ENCODE measurements at regions not wholly inside any gene's neighbourhood (a gene's known extent, or its start where the extent isn't known, plus 50 kb on each side); places are given as distances from the start of the nearest gene placed in this dataset.
A peak's percentile ranks its signal among the peaks of the same experiment; 100 is the strongest.
"Not testable (repeated sequence)": the region's sequence is repeated elsewhere in the genome, so short reads cannot be mapped to it uniquely, and the experiment has no call there.

DNA sequence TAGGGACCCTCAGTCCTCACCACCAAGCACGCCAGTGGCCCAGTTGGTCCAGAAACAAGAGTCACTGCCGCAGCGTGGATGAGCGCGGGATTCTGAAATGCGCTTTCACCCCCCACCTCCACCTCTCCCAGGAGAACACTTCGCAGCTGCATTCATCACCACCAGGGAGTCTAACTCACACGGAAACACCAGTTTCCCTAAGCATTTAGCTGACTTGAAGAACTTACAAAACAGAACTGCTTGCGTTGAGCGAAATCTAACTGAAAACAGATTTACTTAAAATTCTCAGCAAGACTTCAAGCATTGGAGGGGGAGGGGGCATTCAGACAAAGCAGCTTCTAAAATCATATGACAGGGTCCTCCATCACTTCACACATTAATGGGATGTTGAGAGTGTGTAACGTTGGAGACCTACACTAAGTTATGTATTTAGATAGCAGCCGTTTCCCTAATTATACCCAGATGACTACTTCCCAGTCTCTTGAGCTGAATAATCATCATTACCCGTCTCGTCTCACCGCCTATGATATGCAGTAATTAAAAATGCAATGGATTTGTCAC, 258.2 kb upstream of the IRS2 start:
- DNase-seq = peak; percentile 96

DNA sequence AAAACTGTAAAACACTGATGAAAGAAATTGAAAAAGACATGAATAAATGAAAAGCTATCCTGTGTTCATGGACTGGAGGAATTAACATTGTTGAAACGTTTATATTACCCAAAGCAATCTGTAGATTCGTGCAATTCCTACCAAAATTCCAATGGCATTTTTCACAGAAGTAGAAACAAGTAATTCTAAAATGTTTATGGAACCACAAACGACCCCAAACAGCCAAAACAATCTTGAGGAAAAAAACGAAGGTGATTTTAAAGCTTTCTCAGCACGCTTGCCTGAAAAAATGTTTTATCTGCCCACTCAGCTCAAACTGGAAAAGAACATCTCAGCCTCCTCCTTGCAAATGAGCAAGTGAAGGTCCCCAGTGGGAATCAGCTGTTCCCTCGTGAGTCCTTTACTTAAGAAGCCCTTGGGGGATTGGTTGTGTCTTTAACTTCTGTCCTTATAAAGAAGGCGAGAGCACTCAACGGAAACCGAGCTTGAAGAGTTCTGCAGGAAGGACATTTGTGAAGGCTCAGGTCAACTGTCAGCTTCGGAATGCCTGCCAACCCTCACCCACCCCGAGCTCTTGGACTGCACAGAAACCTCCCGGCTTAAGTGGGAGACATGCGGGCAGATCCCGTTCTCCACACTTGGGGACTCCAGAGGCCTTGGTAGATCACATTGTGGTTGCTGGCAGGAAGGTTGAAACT, 256.0 kb upstream of the IRS2 start:
- DNase-seq = peak; percentile 72

DNA sequence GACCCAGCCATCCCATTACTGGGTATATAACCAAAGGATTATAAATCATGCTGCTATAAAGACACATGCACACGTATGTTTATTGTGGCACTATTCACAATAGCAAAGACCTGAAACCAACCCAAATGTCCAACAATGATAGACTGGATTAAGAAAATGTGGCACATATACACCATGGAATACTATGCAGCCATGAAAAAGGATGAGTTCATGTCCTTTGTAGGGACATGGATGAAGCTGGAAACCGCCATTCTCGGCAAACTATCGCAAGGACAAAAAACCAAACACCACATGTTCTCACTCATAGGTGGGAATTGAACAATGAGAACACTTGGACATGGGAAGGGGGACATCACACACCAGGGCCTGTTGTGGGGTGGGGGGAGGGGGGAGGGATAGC, 255.3 kb upstream of the IRS2 start:
- DNase-seq = not testable (repeated sequence)

DNA sequence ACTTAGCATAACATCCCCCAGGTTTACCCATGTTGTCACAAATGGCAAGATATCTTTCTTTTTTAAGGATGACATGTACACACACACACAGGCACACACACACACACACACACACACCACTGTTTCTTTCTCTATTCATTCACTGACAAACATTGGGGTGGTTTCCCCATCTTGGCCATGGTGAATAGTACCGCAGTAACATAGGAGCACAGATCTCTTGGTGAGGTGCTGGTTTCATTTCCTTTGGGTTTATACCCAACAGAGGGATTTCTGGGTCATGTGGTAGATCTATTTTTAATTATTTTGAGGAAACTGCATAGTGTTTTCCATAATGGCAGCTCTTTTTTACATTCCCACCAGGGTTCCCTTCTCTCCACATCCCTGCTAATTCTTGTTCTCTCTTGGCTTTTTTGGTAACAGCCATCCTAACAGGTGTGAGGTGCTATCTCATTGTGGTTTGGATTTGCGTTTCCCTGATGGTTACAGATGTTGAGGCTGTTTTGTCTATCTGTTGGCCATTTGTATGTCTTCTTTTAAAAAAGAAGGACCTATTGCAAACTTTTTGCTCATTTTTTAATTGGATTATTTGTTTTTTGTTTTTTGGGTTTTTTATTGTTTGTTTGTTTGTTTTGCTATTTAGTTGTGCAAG, 251.7 kb upstream of the IRS2 start:
- DNase-seq = no peak

DNA sequence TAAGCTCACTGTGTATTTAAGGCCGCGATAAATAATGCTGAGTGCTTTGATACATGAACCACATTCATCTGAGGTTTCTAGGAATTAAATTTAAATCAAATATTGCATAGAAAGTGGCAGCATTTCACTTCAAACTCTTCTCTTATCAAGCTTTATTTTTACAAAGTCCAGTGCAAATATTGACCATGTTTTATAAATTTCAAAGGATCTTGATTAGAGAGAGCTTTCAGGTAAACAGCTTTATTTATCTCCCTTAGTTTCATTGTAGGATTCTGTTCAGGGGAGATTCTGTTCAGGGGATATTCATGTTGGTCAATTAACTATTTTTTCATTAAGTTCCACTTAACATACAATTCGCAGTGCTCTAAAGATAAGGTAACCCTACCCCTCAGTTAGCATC, 249.7 kb upstream of the IRS2 start:
- DNase-seq = no peak

DNA sequence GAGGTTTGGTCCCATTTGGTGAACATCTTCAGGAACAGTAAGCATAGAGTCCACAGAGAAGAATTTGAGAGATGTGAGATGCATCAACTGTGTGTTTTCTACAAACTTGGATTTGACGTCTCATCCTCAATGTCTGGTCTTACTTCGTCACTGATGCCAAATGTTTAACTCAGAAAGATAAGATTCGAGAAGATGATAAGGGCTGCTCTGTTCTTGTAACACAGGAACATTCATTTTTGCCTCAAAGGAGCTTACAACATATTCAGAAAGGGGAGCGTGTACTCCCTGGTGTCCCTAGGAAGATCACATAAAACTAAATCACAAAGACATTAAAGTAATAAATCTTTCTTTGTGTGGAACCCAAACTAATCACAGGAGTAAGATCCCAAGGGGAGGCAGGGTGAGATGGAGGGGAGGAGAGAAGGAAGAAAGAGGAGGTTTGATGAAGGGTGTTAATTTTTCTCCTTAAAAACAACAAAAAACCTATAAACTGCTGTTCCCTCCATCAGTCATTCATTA, 247.7 kb upstream of the IRS2 start:
- no peak for DNase-seq

DNA sequence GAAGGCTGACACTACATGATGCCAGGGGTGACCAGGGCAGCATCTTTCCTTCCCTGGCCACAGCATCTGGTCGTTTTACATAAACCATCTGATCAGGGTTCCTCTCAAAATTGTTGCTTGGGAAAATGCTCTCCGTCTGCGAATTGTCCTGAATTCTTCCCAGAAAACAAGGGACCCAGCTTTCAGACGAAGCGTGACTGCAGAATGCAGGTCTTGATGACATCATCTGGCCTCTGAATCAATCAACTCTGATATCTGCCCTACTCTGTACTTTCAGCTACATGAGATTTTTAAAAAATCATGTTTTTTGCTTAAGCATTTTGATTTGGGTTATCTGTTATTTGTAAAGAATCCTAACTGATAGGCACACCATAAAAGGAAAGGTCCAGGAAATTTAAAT, 246.6 kb upstream of the IRS2 start:
- no peak for DNase-seq

DNA sequence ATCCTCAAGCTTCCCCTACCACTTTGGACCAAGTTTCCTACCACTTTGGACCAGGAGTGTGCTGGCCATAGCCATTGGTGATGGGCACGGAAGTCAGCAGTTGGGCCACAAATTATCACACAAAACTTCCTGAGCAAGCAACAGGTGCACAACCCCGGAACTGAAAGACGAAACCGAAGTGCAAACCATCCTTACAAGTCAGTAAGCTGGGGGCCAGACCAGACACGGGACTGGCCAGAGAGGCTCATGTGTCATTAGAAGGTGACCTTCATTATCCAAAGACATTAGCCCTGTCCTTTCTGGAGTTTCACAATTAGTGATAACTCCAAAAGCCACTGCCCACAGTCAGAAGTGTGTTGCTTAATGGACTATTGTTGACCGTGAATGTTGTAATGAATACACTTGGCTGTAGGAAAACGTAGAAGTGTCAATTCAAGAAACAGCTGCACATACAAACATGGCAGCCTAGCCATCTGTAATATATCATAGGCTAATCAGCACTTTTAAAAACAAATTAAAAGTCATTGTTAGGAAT, 244.1 kb upstream of the IRS2 start:
- DNase-seq = no peak

DNA sequence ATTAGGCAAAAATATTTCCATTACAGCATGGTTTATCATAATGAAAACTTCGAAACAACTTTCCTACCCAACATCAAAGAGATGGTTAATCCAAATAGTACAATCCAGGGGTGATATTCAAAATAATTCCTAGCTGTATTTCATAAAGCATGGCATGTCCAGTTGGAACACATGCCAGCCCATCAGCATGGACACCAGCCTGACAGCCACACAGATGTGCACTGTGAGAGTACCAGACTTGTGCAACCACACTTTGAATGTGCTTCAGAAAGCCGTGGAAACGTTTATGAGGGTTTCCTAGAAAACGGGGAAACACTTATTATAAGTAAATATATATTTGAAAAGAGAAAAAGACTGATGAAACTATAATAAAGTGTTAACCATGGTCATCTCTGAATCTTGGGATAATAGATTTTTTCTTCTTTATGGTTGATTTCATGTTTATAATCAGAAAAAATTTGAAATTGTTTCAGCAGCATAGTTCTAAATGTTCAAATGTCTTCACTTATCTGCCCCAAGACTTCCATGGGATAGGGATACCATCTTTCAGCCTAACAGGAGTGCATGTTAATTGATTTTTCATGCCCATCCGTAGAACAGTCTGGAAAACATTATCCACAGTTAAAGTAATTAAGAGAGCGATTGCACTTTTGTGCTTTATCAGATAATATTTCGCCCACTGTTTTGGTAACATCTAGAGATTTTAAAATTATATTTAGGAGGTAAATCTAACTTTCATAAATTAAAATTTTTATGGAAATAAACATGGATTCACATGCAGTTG, 242.6 kb upstream of the IRS2 start:
- DNase-seq = no peak

DNA sequence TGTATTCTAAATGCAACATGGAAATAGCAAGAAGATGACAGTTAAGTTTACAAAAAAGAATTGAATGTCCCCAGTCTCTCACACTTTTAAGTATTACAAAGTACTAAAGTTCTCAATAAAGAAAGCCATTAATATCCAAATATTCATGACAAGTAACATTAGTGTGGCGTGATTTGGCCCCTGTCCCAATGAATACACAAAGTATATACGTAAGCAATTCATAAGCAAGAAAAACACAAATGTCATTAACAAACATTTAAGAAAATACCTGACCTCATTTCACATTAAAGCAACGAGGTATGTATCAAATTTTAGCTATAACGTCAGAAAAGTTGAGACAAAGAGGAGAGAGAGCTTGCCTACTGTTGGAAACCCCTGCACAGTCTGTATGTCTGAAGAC, 241.9 kb upstream of the IRS2 start:
- DNase-seq = no peak

DNA sequence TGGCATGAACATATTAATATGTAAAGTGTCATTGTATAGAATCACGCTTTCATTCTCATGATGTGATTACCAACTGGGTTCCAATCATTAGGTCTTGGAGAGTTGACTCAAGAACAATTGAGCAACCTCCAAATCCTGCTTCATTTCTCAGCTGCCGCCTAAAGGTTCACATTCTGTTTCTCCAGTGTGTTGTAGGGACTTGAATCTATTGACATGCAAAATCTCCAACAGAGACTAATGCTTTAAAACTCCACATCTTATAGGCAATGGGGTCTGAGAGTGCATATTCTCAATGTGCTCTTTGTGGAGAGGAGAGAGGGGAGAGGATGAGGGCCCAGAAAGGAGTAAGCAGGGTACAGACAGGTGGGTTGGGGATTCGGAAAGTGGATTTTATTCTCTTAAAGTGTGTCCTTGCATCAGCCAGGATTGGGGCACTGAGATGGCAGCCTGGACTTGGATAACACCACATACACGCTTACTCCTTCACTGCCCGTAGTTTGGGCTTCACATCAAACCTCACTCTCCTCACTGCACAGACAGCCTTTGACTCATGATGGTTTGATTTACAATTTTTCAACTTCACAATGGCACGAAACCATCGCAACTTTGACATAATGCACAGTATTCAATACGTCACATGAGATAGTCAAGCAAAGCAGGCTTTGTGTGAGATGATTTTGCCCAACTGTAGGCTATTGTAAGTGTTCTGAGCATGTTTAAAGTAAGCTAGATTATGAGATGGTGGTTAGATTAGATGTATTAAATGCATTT, 241.3 kb upstream of the IRS2 start:
- DNase-seq = no peak

DNA sequence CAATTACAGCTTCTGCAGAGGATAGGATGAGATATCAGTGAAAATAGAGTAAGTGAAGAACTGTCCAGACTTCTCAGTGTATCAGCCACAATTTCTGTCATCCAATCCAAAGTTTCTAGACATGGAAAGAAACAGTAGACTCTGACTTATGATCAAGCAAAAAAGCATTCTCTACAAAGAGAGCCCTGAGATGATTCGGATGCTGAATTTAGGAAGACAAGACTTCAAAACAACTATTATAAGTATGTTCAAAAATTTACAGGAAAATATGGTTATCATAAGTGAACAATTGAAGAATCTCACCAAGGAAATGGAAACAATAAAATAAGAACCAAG, 238.2 kb upstream of the IRS2 start:
- no peak for DNase-seq

DNA sequence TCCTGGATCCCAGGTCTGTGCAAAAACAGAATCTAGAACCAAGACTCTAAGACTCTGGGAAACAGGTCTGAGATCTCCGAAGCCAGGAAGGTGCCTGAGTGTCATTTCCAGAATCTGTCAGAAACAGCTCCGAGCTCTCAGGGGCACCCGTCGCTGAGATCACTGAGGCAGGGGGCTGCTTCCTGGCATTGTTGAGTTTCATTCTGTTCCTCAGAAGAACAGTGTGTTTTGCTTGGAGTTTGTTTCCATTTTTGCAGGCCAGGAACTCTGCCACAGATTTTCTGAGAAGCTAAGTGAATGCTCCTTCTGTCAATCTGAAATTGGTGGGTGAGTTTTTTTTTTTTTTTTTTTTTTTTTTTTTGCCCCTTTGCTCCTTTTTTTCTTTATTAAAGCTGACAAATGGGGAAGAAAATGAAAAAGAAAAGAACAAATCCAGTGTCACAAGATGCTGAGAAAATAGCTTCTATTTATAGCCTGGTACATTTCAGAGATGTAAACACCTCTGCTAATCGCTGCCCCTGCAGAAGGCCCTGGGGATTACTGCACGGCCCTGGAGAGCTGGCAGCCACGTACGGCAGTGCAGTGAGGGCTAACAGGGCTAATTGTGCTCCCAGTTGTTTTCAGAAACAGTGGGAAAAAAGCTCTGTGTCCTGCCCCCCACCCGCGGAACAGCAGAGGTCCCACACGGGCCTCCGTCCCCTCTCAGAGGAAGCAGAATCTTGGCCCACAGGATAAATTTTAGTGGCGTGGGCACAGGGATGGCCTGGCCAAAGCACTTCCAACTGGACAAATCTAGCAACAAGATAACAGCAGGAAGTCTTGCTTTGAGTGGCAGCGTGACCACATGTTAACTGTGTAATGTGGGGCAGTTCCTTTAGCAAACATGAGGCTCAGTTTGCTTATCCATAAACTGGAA, 237.6 kb upstream of the IRS2 start:
- no peak for DNase-seq

DNA sequence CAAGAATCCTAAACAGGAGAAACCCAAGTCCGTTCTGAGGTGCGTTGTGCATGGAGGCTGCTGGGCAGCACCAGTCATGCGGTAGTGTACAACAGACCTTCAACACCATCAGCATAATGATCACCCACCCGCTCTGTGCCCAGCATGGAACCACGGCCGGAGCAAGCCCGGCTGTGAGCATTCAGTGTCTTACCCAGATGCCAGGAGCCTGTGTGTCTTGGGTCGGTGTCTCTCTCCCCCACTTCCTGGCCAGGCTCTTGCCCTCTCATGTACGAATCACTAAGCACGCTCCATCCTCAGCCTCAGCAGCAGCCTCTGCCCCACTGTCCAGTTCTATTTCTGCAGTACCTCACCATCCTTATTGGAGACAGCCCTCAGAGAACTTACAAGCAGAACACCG, 231.6 kb upstream of the IRS2 start:
- no peak for DNase-seq

DNA sequence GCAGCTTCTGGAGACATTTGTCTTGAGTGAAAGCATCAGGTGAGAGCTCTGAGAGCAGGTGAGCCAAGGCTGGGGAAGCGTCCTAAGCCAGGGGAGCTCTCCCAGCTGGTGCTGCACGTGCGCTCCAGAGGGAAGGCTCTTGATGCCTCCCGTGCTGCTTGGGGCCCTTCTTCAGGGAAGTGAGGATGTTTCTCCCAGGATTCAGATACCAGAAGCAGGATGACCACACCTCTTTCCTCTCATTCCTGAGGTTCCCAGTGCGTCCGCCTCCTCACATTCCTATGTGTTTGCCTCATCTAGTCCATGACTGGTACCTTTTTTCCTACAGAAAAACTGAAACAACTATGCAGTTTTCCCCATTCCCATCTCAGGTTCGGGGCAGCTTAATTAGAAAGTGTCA, 231.0 kb upstream of the IRS2 start:
- DNase-seq = peak; percentile 96

DNA sequence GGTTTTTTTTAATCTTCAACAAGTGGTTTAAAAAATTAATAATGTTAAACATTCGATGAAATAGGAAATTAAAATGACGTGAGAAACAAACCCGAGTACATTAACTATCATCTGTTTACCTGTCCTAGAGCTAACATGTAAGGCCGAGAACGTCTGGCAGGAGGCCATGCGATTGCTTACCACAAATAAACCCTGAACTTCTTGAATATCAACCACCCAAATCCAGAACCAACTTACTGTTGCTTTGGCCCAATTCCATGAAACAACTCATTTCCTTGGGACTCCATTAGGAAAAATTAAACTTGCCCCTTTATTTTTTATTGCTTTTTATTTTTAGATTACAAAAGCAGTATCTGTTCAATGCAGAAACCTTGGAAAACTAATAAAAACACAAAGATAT, 228.9 kb upstream of the IRS2 start:
- DNase-seq = no peak

DNA sequence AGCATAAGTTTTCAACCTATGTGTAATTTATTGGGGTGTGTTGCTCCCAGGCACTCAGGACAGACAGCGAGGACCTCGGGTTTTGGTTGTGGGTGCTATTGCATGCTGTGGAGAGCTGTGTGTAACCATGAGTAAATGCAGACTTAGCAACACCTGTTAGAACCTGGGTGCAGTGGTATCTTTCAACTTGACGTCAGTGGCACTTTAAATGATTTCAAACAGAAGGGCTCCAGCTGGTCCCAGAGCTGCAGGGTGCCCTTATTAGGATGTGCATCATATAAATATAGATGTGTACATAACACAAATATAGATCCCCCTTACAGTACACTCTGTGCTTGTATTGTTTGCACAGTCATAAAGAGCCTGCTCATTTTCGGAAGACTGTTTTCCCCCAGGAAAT, 228.3 kb upstream of the IRS2 start:
- no peak for DNase-seq

DNA sequence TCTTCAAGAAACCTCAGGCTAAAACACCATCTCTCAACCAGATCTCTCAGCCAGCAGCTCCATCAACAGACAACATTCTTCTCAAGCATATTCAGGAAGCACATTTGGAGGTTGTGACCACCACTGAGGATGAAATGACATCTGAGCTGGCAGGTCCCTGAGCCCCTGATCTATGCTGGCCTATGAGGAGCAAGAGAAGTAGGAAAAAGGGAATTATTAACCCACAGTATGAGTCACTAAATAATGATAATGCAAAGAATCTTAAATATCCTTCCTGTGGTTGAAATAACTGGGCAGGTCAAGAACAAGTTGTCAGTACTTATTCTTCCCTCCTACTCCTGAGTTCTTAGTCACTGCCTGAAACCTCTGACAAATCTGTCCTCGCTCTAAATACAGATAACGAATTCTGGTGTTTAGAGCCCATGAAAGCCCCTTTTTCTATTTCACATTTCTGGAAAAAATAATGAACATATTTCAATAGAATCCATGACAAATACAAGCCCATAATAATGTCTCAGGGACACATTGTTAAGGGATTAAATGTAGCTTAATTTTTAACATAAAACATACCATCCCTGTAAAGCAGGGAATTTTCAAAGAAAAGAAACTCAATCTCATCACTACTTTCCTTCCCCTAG, 225.8 kb upstream of the IRS2 start:
- peak; percentile 100 for DNase-seq

DNA sequence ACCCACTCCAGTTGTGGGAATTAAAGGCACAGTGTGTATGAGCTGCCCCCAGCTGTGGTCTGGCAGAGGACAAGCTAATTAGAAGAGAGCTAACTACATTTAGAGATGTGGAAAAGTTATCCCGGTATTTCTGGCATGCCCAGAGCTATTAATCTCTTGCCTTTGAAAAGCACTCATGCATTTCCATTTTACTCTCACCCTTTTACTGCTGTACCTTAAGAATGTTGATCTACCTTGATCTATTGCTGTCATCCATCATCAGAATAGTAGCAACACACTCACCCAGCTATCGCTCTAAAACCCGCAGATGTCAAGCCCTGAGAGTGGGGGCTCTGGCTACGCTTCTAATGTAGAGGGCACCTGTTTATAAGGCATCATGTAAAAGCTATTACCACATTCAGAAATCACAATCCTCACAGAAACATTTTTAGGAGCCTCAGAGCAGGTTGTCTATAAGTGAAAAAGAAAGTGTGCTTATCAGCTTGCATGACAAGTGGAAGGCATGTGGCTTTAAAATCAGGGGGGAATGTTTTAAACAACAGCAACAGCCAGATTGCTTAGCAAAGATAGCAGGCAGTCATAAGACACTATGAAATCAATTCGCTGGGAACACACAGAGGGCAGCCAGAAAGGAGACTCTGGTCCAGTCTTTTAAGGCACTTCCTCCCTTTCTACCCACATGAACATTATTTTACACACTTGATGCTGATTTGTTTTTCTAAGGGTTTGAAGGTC, 224.2 kb upstream of the IRS2 start:
- DNase-seq = no peak

DNA sequence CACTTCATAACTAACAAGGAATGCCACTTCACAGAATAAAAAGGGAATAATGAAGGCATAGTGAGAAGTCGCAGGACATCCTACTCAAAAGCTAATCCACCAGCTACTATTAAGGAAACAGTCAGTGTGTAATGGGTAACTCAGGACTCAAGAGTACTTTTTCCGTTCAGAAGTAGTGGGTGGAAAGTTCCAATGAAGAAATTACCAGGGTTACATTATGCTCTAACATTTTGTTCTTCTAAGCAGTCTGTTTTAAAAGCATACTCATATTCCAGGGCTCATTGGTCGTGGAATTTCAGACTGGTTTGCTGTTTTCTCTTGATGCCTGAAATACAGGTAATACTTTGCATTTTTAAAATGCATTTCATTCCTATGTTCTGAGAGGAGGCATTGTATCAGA, 222.4 kb upstream of the IRS2 start:
- no peak for DNase-seq

Data from fibroblast of skin of abdomen (primary cell).